LNCAP (cell line): ENCODE measurements at regions not wholly inside any gene's neighbourhood (a gene's known extent, or its start where the extent isn't known, plus 50 kb on each side); places are given as distances from the start of the nearest gene placed in this dataset.

ENCODE experiments used
- CTCF ChIP-seq: fragments of 450-650 bp; IDR thresholded peaks from 2 replicates; pipeline ENCODE4 v1.5.1; 2017; ENCODE audit warnings: mild to moderate bottlenecking

GRCh38 chr2:242064364-242065250 lies 195.1 kb downstream of the RTP5 start:
- no peak for TF ChIP-seq CTCF

- TF ChIP-seq CTCF: no peak
These were observed 195.9 kb downstream of the RTP5 start for GRCh38 chr2:242065426-242065825.

GRCh38 chr2:242069018-242069417 lies 199.5 kb downstream of the RTP5 start:
- TF ChIP-seq CTCF: no peak

GRCh38 chr2:242075168-242075567 lies 205.6 kb downstream of the RTP5 start:
- TF ChIP-seq CTCF: no peak

GRCh38 chr2:242075696-242076095 lies 206.2 kb downstream of the RTP5 start:
- no peak for TF ChIP-seq CTCF

GRCh38 chr2:242085941-242086621 lies 216.6 kb downstream of the RTP5 start:
- TF ChIP-seq CTCF: no peak

GRCh38 chr2:242088471-242089212 lies 219.1 kb downstream of the RTP5 start:
- TF ChIP-seq CTCF: no peak
